CD4-positive, alpha-beta T cell (primary cell): ENCODE measurements at regions not wholly inside any gene's neighbourhood (a gene's known extent, or its start where the extent isn't known, plus 50 kb on each side); places are given as distances from the start of the nearest gene placed in this dataset.

Experiments
- ATAC-seq: fragments of 200-7000 bp; cut with Tn5 transposase; one replicate; pipeline ENCODE4 v1.10.0; 2022; ENCODE audit warnings: mild to moderate bottlenecking; ENCODE audit not compliant: poor library complexity
- CTCF ChIA-PET: fragments of 350-600 bp; sonication (Branson Sonifier 250); formaldehyde crosslinking; loops from one replicate; lab custom pipeline; 2021; ENCODE audit warnings: antibody characterized with exemption, inconsistent platforms; lab: Charles Lee
- POLR2A ChIA-PET: fragments of 350-600 bp; sonication (Branson Sonifier 250); formaldehyde crosslinking; loops from one replicate; lab custom pipeline; 2021; ENCODE audit warnings: antibody characterized with exemption, inconsistent platforms; lab: Charles Lee
- DNase-seq, 14 experiments: peaks; one replicate each; pipeline ENCODE4 v3.0.0-alpha.2; 2013 to 2020; ENCODE audit warnings: mixed read lengths in 2 of 14
- H3K27ac ChIP-seq, 2 donors: one replicate each; pipeline versions ENCODE4 v1.5.1 to v1.7.0; 2013; ENCODE audit warnings: low read length in 2 of 2, low read depth in 1 of 2, mild to moderate bottlenecking in 1 of 2
- H3K27me3 ChIP-seq, 2 experiments: 1 replicate in 1 of 2; 2 replicates in 1 of 2; pipeline versions ENCODE4 v1.6.1 to v1.7.0; 2013; ENCODE audit warnings: low read length in 2 of 2, control low read depth in 1 of 2, mild to moderate bottlenecking in 1 of 2, moderate library complexity in 1 of 2; ENCODE audit not compliant: insufficient read depth in 2 of 2, control insufficient read depth in 1 of 2
- H3K36me3 ChIP-seq: one replicate; pipeline ENCODE4 v1.6.1; 2013; ENCODE audit warnings: low read length, control low read depth; ENCODE audit not compliant: insufficient read depth
- H3K4me1 ChIP-seq: one replicate; pipeline ENCODE4 v1.6.1; 2013; ENCODE audit warnings: low read length, control low read depth; ENCODE audit not compliant: insufficient read depth
- H3K4me3 ChIP-seq: one replicate; pipeline ENCODE4 v1.5.1; 2013; ENCODE audit warnings: mild to moderate bottlenecking, low read length, moderate library complexity
- H3K9me3 ChIP-seq, 2 experiments: 1 replicate in 1 of 2; 2 replicates in 1 of 2; pipeline versions ENCODE4 v1.6.1 to v1.7.0; 2013; ENCODE audit warnings: low read length in 2 of 2, mild to moderate bottlenecking in 2 of 2, control low read depth in 1 of 2, moderate library complexity in 1 of 2; ENCODE audit not compliant: control insufficient read depth in 1 of 2, insufficient read depth in 1 of 2
- H3K27ac Mint-ChIP-seq: one replicate; pipeline ENCODE4 v1.8.0; 2020; ENCODE audit warnings: mixed read lengths
- H3K27me3 Mint-ChIP-seq: one replicate; pipeline ENCODE4 v1.8.0; 2021; ENCODE audit warnings: mixed read lengths
- H3K36me3 Mint-ChIP-seq: one replicate; pipeline ENCODE4 v1.8.0; 2021; ENCODE audit warnings: low read depth, mixed read lengths
- H3K4me1 Mint-ChIP-seq: one replicate; pipeline ENCODE4 v1.8.0; 2021; ENCODE audit warnings: low read depth, mixed read lengths
- H3K4me3 Mint-ChIP-seq: one replicate; pipeline ENCODE4 v1.8.0; 2020; ENCODE audit warnings: mild to moderate bottlenecking, mixed read lengths
- H3K9me3 Mint-ChIP-seq: one replicate; pipeline ENCODE4 v1.8.0; 2020; ENCODE audit warnings: mixed read lengths
- intact Hi-C, 2 experiments: fragments of 100-400 bp; cut with DNase I in 1 of 2; cut with micrococcal nuclease in 1 of 2; formaldehyde crosslinking; loops; one replicate each; pipeline versions ENCODE4 v1.15.1 to v1.9.0; 2023 to 2025; cut with DNase I, micrococcal nuclease
- TF ChIP-seq, protein P1 (sequence below): fragments of 200-600 bp; IDR thresholded peaks from one replicate; pipeline ENCODE4 v1.8.0; 2022; ENCODE audit warnings: antibody characterized with exemption, mild to moderate bottlenecking

GRCh38 chr18:22557168-22557941, 139.6 kb upstream of the CTAGE1 start:
- Mint-ChIP-seq H3K4me1 (peaks cover 4% of the 10 kb centered on the region), H3K27ac (no peak overlapping the region), H3K4me3 (no peak overlapping the region), H3K9me3 (peaks cover 6% of the 10 kb centered on the region), H3K27me3 (peaks cover 53% of the 10 kb centered on the region), H3K36me3 (no peaks in the 10 kb centered on the region)
- Histone ChIP-seq H3K4me3 (no peak overlapping the region), H3K9me3 (peaks cover 0 to 14% of the 10 kb centered on the region in 2 experiments), H3K36me3 (no peaks in the 10 kb centered on the region), H3K4me1 (peaks cover 2% of the 10 kb centered on the region), H3K27ac (no peak overlapping the region), H3K27me3 (peaks cover 20 to 40% of the 10 kb centered on the region in 2 experiments)
- TF ChIP-seq, protein P1, sequence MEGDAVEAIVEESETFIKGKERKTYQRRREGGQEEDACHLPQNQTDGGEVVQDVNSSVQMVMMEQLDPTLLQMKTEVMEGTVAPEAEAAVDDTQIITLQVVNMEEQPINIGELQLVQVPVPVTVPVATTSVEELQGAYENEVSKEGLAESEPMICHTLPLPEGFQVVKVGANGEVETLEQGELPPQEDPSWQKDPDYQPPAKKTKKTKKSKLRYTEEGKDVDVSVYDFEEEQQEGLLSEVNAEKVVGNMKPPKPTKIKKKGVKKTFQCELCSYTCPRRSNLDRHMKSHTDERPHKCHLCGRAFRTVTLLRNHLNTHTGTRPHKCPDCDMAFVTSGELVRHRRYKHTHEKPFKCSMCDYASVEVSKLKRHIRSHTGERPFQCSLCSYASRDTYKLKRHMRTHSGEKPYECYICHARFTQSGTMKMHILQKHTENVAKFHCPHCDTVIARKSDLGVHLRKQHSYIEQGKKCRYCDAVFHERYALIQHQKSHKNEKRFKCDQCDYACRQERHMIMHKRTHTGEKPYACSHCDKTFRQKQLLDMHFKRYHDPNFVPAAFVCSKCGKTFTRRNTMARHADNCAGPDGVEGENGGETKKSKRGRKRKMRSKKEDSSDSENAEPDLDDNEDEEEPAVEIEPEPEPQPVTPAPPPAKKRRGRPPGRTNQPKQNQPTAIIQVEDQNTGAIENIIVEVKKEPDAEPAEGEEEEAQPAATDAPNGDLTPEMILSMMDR, result no peak
- ATAC-seq (no peak), DNase-seq (no peak)
- POLR2A ChIA-PET, result no interaction called here
- CTCF ChIA-PET, result no interaction called here
- intact Hi-C loops, result no loop called here

- Histone ChIP-seq H3K27me3 (peaks cover 20 to 47% of the 10 kb centered on the region in 2 experiments), H3K36me3 (no peaks in the 10 kb centered on the region), H3K4me1 (peaks cover 2% of the 10 kb centered on the region), H3K9me3 (peaks cover 0 to 14% of the 10 kb centered on the region in 2 experiments), H3K4me3 (no peak overlapping the region), H3K27ac (no peak overlapping the region)
- TF ChIP-seq, protein P1, result no peak
- no peaks in the 10 kb centered on the region for H3K9me3 Mint-ChIP-seq
- ATAC-seq (no peak), DNase-seq (no peak)
- CTCF ChIA-PET, result no interaction called here
- H3K36me3 Mint-ChIP-seq, result no peaks in the 10 kb centered on the region
- peaks cover 69% of the 10 kb centered on the region for H3K27me3 Mint-ChIP-seq
- H3K4me3 Mint-ChIP-seq, result no peak overlapping the region
- H3K27ac Mint-ChIP-seq, result no peak overlapping the region
- intact Hi-C loops, result no loop called here
- POLR2A ChIA-PET, result no interaction called here
- peaks cover 4% of the 10 kb centered on the region for H3K4me1 Mint-ChIP-seq
These were observed 141.2 kb upstream of the CTAGE1 start for GRCh38 chr18:22558945-22559385.

GRCh38 chr18:22559414-22560274, 141.9 kb upstream of the CTAGE1 start:
- Histone ChIP-seq H3K27ac (no peak overlapping the region), H3K9me3 (peaks cover 0 to 17% of the 10 kb centered on the region in 2 experiments), H3K36me3 (no peaks in the 10 kb centered on the region), H3K4me1 (peaks cover 2% of the 10 kb centered on the region), H3K27me3 (peaks cover 20 to 47% of the 10 kb centered on the region in 2 experiments), H3K4me3 (no peak overlapping the region)
- peaks cover 4% of the 10 kb centered on the region for H3K4me1 Mint-ChIP-seq
- no peaks in the 10 kb centered on the region for H3K9me3 Mint-ChIP-seq
- POLR2A ChIA-PET, result no interaction called here
- no peaks in the 10 kb centered on the region for H3K36me3 Mint-ChIP-seq
- TF ChIP-seq, protein P1, result no peak
- no peak overlapping the region for H3K27ac Mint-ChIP-seq
- CTCF ChIA-PET, result no interaction called here
- no peak for DNase-seq
- no peak for ATAC-seq
- intact Hi-C loops, result loop anchor here (5.0 to 10.0 kb wide), 4 partner anchors 387 to 1365 kb away; no protein-coding TSS in a partner anchor
- H3K27me3 Mint-ChIP-seq, result peaks cover 67% of the 10 kb centered on the region
- no peak overlapping the region for H3K4me3 Mint-ChIP-seq
